Left hindlimb (tissue), 1 donor: ENCODE measurements at regions not wholly inside any gene's neighbourhood (a gene's known extent, or its start where the extent isn't known, plus 50 kb on each side); places are given as distances from the start of the nearest gene placed in this dataset.

Source experiments
- DNase-seq: peaks from one replicate; pipeline ENCODE4 v3.0.0-alpha.2; 2018

- no peak for DNase-seq
Measured at GRCh38 chr6:120615238-120615637, 719.0 kb downstream of the TBC1D32 start.

GRCh38 chr6:120614723-120615122, 719.6 kb downstream of the TBC1D32 start:
- no peak for DNase-seq

GRCh38 chr6:120608826-120609225, 725.5 kb downstream of the TBC1D32 start:
- no peak for DNase-seq

- no peak for DNase-seq
Measured at GRCh38 chr6:120606743-120607142, 727.5 kb downstream of the TBC1D32 start.

GRCh38 chr6:120604510-120604909, 729.8 kb downstream of the TBC1D32 start:
- no peak for DNase-seq

GRCh38 chr6:120590611-120591010, 743.7 kb downstream of the TBC1D32 start:
- DNase-seq = no peak

GRCh38 chr6:120588424-120588823, 745.9 kb downstream of the TBC1D32 start:
- DNase-seq = no peak

- DNase-seq = no peak
Measured at GRCh38 chr6:120587381-120587780, 746.9 kb downstream of the TBC1D32 start.

GRCh38 chr6:120584111-120584760, 750.0 kb downstream of the TBC1D32 start:
- DNase-seq = no peak

- no peak for DNase-seq
Measured at GRCh38 chr6:120576061-120576460, 758.2 kb downstream of the TBC1D32 start.

- no peak for DNase-seq
Measured at GRCh38 chr6:120569714-120570113, 764.6 kb downstream of the TBC1D32 start.

- no peak for DNase-seq
Measured at GRCh38 chr6:120564779-120565178, 769.5 kb downstream of the TBC1D32 start.

GRCh38 chr6:120558294-120558693, 776.0 kb downstream of the TBC1D32 start:
- no peak for DNase-seq

GRCh38 chr6:120557554-120557953, 776.7 kb downstream of the TBC1D32 start:
- no peak for DNase-seq

- DNase-seq = no peak
Measured at GRCh38 chr6:120556491-120556890, 777.8 kb downstream of the TBC1D32 start.

- no peak for DNase-seq
Measured at GRCh38 chr6:120553353-120553752, 780.9 kb downstream of the TBC1D32 start.

- DNase-seq = no peak
Measured at GRCh38 chr6:120545353-120545752, 788.9 kb downstream of the TBC1D32 start.

- no peak for DNase-seq
Measured at GRCh38 chr6:120534954-120535353, 799.3 kb downstream of the TBC1D32 start.

GRCh38 chr6:120526576-120526975, 807.7 kb downstream of the TBC1D32 start:
- no peak for DNase-seq

- DNase-seq = no peak
Measured at GRCh38 chr6:120514544-120514943, 819.7 kb downstream of the TBC1D32 start.

- no peak for DNase-seq
Measured at GRCh38 chr6:120511712-120512111, 822.6 kb downstream of the TBC1D32 start.

GRCh38 chr6:120498711-120499110, 835.6 kb downstream of the TBC1D32 start:
- DNase-seq = no peak

- no peak for DNase-seq
Measured at GRCh38 chr6:120496661-120497060, 837.6 kb downstream of the TBC1D32 start.

- DNase-seq = no peak
Measured at GRCh38 chr6:120493505-120493904, 840.8 kb downstream of the TBC1D32 start.

GRCh38 chr6:120489941-120490340, 844.3 kb downstream of the TBC1D32 start:
- DNase-seq = no peak
